ENCODE measurements at regions not wholly inside any gene's neighbourhood (a gene's known extent, or its start where the extent isn't known, plus 50 kb on each side); places are given as distances from the start of the nearest gene placed in this dataset.

DNA sequence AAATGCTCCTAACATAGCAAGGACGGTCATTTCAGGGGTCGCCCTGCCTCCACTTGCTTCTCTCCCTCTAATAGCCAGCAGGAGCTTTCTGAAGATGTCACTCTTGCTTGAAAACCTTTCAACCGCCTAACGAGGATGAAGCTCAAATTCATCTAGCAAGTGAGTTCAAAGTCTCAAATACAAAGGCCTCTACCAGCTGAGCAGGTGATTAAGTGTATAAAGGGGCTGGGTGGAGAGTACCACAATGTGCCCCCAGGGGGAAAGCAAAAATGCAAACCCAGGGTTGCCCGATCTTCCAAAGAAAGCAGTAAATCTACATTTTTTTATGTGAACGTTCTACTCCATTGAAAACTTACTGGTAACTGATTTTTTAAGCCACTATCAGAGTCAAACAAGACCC lies 50.4 kb upstream of the GRIP2 start:
- Histone ChIP-seq H3K36me3 (ENCODE audit: control insufficient read depth, insufficient read depth, low read length) (no peaks in the 10 kb centered on the region), H3K27me3 (ENCODE audit: control insufficient read depth, insufficient read depth, low read length) (peaks cover 2% of the 10 kb centered on the region), H3K4me3 (ENCODE audit: low read depth, low read length) (no peak overlapping the region)
- FAIRE-seq (no peak), DNase-seq (ENCODE audit: low read depth) (no peak)
- TF ChIP-seq, protein P1, sequence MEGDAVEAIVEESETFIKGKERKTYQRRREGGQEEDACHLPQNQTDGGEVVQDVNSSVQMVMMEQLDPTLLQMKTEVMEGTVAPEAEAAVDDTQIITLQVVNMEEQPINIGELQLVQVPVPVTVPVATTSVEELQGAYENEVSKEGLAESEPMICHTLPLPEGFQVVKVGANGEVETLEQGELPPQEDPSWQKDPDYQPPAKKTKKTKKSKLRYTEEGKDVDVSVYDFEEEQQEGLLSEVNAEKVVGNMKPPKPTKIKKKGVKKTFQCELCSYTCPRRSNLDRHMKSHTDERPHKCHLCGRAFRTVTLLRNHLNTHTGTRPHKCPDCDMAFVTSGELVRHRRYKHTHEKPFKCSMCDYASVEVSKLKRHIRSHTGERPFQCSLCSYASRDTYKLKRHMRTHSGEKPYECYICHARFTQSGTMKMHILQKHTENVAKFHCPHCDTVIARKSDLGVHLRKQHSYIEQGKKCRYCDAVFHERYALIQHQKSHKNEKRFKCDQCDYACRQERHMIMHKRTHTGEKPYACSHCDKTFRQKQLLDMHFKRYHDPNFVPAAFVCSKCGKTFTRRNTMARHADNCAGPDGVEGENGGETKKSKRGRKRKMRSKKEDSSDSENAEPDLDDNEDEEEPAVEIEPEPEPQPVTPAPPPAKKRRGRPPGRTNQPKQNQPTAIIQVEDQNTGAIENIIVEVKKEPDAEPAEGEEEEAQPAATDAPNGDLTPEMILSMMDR (IDR thresholded peaks at IDR 0.05; ENCODE audit: insufficient read depth, low read length, severe bottlenecking), result no peak

DNA sequence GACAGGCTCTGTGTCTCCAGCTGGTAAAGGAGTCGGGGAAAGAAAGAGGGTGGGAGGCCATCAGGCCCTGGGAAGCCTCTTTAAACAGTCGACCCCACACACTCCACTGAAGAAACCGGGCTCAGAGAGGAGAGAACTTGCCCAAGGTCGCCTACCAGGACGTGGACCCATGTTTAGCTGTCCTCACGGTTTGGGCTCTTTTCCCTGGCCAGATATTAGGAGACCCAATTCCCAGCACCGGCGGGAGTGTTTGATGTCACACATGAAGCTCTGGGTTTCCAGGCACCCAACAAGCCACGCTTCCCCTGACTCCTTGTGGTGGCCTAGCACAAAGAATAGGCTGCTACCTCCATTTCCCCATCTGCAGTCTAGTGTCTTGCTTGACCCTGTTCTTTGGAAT lies 52.2 kb upstream of the GRIP2 start:
- DNase-seq (ENCODE audit: low read depth) (no peak), FAIRE-seq (no peak)
- no peak overlapping the region for H3K4me3 ChIP-seq (ENCODE audit: low read depth, low read length)
- TF ChIP-seq, protein P1 (IDR thresholded peaks at IDR 0.05; ENCODE audit: insufficient read depth, low read length, severe bottlenecking), result no peak
- H3K27me3 ChIP-seq (ENCODE audit: control insufficient read depth, insufficient read depth, low read length), result peaks cover 1% of the 10 kb centered on the region
- H3K36me3 ChIP-seq (ENCODE audit: control insufficient read depth, insufficient read depth, low read length), result no peaks in the 10 kb centered on the region

DNA sequence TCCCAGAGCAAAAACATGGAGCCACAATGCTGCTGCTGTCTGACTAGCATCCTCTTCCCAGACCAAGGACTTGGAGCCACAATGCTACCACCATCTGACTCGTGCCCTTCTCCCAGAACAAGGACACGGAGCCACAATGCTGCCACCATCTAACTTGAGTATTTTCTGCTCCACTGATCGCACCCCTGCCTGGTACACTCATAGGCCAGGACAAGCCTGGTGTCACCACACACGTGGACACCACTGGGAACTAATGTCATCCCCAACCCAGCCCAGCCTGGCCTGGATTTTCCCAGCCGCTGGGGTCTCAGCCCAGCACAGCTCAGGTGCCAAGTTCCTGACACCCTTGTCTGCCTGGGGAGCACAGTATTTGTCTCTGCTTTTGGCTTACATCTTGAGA lies 52.7 kb upstream of the GRIP2 start:
- DNase-seq (ENCODE audit: low read depth), result no peak
- no peak for FAIRE-seq
- peaks cover 1% of the 10 kb centered on the region for H3K27me3 ChIP-seq (ENCODE audit: control insufficient read depth, insufficient read depth, low read length)
- H3K36me3 ChIP-seq (ENCODE audit: control insufficient read depth, insufficient read depth, low read length), result no peaks in the 10 kb centered on the region
- no peak overlapping the region for H3K4me3 ChIP-seq (ENCODE audit: low read depth, low read length)
- TF ChIP-seq, protein P1 (IDR thresholded peaks at IDR 0.05; ENCODE audit: insufficient read depth, low read length, severe bottlenecking), result no peak

DNA sequence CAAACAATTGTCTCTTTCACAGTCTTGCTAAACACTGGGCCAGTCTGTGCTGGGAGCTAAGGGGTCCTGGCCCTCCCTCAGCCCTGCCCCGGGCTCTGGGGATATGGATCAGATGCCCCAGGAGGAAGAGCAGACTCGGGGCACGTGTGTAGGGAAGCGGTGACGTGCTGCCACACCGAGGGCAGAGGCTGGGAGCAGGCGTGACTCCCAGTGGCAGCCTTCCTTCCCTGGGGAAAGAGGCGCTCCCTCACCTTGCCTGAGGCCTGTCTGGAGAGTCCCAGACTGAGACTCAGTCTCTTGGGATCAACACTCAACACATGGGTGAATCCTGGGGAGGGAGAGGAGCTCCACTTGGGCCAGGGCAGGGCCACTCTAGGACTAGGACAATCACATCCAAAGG lies 54.1 kb upstream of the GRIP2 start:
- no peak overlapping the region for H3K4me3 ChIP-seq (ENCODE audit: low read depth, low read length)
- FAIRE-seq, result no peak
- peaks cover 1% of the 10 kb centered on the region for H3K27me3 ChIP-seq (ENCODE audit: control insufficient read depth, insufficient read depth, low read length)
- TF ChIP-seq, protein P1 (IDR thresholded peaks at IDR 0.05; ENCODE audit: insufficient read depth, low read length, severe bottlenecking), result no peak
- no peak for DNase-seq (ENCODE audit: low read depth)
- H3K36me3 ChIP-seq (ENCODE audit: control insufficient read depth, insufficient read depth, low read length), result no peaks in the 10 kb centered on the region

DNA sequence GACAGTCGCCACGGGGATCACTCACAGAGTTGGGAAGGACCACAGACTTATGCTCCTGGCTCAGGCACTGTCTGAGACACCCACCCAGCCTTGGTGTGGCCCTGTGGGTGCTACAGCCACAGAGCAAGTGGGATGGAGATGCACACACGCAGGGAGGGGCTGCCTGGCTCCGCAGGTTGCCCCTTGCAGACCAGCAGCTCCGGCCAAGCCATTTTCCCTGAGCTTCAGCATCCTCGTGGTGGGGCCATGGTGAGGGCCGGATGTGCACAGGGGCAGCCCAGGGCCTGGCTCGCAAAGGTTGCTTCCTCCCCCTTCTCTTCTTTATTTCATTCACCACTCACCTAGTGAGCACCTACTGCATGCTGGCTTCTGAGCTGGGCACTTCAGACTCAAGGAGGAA lies 55.4 kb upstream of the GRIP2 start:
- DNase-seq (ENCODE audit: low read depth), result no peak
- Histone ChIP-seq H3K27me3 (ENCODE audit: control insufficient read depth, insufficient read depth, low read length) (peaks cover 1% of the 10 kb centered on the region), H3K36me3 (ENCODE audit: control insufficient read depth, insufficient read depth, low read length) (no peaks in the 10 kb centered on the region), H3K4me3 (ENCODE audit: low read depth, low read length) (no peak overlapping the region)
- no peak for FAIRE-seq
- TF ChIP-seq, protein P1 (IDR thresholded peaks at IDR 0.05; ENCODE audit: insufficient read depth, low read length, severe bottlenecking), result no peak

DNA sequence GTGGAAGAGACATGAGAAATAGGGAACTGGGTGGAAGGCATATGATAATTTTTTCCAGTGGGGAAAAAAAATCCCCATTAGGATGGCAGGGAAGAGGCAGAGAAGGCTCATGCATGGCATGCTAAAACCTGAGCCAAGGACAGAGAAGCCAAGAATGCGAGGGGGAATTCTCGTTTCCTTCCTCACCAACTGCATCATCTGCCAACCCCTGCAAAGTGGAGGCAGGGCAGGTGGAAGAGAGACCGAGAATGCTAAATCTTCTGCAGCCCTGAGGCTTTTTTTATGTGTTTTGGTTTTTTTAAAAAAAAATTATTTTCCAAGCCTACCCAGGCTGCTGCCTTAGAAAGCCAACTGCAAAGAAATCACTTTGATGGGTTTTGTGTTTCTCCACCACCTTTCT lies 54.3 kb upstream of the CCDC174 start:
- H3K27me3 ChIP-seq (ENCODE audit: control insufficient read depth, insufficient read depth, low read length), result peaks cover 11% of the 10 kb centered on the region
- no peaks in the 10 kb centered on the region for H3K36me3 ChIP-seq (ENCODE audit: control insufficient read depth, insufficient read depth, low read length)
- TF ChIP-seq, protein P1 (IDR thresholded peaks at IDR 0.05; ENCODE audit: insufficient read depth, low read length, severe bottlenecking), result no peak
- no peak overlapping the region for H3K4me3 ChIP-seq (ENCODE audit: low read depth, low read length)
- no peak for DNase-seq (ENCODE audit: low read depth)
- FAIRE-seq, result no peak

All from bronchial epithelial cell (primary cell).